HuH-7 (cell line): ENCODE measurements at regions not wholly inside any gene's neighbourhood (a gene's known extent, or its start where the extent isn't known, plus 50 kb on each side); places are given as distances from the start of the nearest gene placed in this dataset.

ENCODE experiments used
- DNase-seq: peaks from one replicate; pipeline ENCODE4 v3.0.0; 2011; ENCODE audit warnings: low spot score

DNA sequence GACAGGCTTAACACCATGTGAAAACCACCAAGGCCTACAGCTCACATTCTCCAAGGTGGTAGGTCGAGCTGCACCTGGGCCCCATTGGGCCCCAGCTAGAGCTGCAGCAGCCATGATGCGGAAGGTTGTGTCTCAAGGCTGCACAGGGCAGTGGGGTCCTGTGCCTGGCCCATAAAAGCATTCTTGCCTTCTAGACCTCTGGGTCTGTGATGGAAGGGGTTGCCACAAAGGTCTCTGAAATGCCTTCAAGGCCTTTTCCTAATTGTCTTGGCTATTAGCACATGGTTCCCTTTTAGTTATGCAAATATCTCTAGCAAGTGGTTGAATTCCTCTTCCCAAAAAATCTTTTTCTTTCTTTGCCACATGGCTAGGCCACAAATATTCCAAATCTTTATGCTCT is 52.5 kb upstream of the C11orf58 start:
- DNase-seq: no peak

DNA sequence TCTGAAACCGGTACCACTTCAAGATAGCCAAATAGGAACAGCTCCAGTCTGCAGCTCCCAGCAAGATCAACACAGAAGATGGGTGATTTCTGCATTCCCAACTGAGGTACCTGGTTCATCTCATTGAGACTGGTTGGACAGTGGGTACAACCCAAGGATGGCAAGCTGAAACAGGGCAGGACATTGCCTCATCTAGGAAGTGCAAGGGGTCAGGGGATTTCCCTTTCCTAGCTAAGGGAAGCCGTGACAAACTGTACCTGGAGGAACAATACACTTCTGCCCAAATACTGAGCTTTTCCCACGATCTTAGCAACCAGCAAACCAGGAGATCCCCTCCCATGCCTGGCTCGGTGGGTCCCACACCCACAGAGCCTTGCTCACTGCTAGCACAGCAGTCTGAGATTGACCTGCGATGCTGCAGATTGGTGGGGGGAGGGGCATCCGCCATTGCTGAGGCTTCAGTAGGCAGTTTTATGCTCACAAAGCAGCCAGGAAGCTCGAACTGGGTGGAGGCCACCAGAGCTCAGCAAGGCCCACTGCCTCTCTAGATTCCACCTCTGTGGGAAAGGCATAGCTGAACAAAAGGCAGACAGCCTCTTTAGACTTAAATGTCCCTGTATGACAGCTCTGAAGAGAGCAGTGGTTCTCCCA is 59.9 kb upstream of the C11orf58 start:
- no peak for DNase-seq

DNA sequence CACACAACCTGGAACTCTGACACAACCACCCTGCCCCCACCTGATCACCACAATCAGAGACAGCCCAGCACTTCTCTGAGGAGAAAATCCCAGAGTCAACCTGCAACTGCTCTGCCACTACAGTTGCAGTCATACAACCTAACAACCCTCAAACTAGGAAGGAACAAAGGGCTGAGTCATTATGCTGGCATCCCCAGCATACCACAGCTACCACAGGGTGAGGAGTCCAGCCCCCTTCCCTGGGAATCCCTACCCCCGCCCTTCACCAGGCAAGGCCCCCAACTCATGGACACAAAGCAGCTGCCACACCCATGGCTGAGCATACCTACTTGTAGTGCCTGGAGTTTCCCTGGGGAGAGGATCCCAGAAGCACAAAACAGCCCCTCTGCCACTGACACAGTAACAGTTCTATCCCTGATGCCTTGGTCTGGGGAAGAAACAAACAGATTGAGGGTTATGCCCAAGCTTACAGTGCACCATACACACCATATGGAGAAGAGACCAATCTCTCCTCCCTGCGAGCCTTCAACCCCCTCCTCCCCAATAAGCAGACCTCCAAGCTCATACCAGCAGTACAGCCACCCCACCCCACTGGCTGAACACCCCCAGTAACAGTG is 68.5 kb upstream of the C11orf58 start:
- DNase-seq: no peak

GRCh38 chr11:16632295-16633200 is 105.9 kb upstream of the C11orf58 start:
- DNase-seq: no peak

GRCh38 chr11:16630651-16631050 is 107.8 kb upstream of the C11orf58 start:
- DNase-seq: no peak

DNA sequence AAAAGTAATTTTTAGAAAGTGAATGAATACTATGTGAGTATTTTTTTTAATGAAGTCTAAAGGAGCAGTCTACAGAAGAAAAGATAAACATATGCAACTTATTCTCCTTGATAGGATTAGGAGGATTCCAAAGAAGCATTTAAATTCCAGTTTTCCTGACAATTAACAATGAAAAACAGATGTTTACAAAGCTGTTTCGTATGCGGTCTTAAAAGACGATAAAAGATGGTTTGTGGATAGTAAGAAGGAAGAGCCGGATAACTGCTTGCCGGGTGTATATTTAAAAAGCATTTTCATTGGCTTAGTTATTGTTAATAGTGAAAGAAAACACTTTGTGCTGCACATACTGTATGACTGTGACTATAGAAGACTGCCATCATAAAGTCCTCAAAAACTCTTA is 120.0 kb upstream of the C11orf58 start:
- DNase-seq: no peak

DNA sequence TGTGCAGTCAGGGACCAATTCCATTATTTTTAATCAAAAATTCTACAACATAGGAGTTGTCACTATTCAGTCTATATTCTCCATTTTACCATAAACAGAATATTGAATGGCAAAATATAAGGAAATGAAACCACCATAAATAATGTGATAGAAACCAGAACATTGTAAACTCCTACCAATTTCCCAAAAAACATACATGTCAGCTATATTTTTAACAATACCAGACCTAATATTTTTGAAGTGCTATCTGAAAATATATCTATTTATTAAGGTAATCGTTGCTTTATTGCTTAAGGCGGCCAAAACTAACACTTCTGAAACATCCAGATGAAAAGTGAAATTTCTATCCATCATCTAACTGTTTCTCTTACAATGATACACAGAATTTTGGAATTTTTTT is 123.0 kb upstream of the C11orf58 start:
- no peak for DNase-seq

- peak; percentile 79 for DNase-seq
These were observed 124.7 kb upstream of the C11orf58 start for GRCh38 chr11:16613512-16614381.

DNA sequence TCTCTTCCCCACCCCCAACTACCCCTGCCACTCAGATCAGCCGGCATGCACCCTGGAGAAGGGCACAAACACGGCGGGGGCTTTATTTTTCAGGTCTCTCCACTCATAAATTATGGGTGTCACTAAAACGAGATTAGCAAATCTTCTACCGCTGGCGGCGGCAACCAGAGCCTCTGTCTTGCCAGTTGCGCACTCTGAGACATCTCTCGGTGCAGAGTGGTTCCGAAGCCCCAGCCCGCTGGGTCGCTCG is 125.3 kb upstream of the C11orf58 start:
- DNase-seq: no peak

- DNase-seq: no peak
These were observed 125.7 kb upstream of the C11orf58 start for GRCh38 chr11:16612566-16613261.

- peak; percentile 69 for DNase-seq
These were observed 126.4 kb upstream of the C11orf58 start for GRCh38 chr11:16611926-16612565.

DNA sequence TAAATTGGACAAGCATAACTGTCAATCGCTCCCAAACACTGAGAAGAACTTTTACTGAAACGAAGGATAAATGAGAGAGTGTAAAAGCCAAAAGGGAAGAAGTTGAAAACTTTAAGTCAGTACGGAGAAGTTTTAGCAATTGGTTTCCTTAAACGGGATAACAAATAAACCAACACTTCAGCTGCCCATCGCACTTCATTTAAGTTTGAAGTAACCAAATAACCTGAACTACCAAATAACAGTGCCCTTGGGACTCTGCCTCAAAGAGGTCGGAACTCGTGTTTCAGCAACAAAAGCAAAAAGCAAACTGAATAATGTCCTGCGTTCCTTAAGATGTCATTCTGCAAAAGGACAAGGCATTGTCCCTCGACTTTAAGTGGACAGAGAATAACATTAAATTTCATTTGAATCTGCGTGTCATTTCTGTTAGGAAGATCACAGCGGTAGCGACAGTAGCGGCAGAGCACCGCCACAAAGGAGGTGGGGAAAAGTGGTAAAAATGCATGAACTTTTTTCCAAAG is 127.0 kb upstream of the C11orf58 start:
- no peak for DNase-seq

GRCh38 chr11:16610738-16611388 is 127.6 kb upstream of the C11orf58 start:
- DNase-seq: no peak

GRCh38 chr11:16610213-16610737 is 128.2 kb upstream of the C11orf58 start:
- DNase-seq: no peak

- DNase-seq: no peak
These were observed 128.7 kb upstream of the C11orf58 start for GRCh38 chr11:16609769-16610168.

DNA sequence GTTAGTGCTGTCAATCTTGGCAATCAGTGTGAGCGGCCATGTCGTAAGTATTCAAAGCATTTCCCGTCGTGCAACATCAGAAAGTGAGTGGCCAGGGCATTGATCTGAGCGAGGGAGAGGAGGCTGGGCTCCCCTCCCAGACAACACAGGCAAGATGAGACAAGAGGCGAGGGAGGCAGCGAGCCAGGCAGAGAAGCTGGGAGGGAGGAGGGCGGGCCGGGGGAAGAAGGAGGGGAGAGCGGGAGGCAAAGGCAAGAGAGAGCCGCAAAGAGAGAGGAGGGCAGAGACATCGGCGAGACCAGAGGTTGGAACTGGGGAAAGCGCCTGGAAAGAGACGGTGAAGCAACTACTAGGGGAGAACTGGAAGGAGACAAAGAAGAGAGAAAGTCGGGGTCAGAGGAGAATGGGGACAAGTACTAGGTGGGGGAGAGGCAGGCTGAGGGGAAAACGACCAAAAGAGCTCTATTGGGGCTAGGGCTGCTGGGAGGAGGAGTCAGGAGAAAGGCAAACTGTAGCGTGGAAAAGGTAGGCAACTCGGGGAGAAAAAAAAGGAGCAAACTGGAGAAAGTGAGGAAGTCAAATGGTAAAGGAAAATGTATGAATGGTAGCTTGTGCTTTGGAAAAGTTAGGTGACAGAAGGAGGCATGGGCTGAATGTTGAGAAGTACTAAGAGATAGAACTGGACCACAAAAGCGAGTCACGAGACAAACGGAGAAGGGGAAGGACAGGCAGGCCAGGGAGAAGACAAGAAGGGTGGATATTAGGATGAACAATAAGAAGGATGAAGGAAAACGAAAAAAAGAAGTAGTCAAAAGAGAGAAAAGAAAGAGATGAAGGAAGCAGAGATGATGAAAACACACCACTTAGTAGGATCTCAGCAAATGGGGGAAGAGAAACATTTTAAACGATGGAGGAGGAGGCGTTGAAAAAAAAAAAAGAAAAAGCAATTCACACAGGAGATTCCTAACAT is 130.5 kb upstream of the C11orf58 start:
- peak; percentile 71 for DNase-seq

GRCh38 chr11:16606784-16607674 is 131.4 kb upstream of the C11orf58 start:
- peak; percentile 38 for DNase-seq
